H1 (cell line): ENCODE measurements at regions not wholly inside any gene's neighbourhood (a gene's known extent, or its start where the extent isn't known, plus 50 kb on each side); places are given as distances from the start of the nearest gene placed in this dataset.

Experiments used
- ASH2L ChIP-seq: fragments of 200-600, 300-600 bp; sonication (generic); IDR thresholded peaks from one replicate; pipeline ENCODE4 v1.7.1; 2017; ENCODE audit warnings: low read length
- BCL11A ChIP-seq, 2 experiments: IDR thresholded peaks; one replicate each; pipeline ENCODE4 v1.6.1; 2011; ENCODE audit warnings: low read depth in 2 of 2, low read length in 2 of 2, mild to moderate bottlenecking in 2 of 2
- CREB1 ChIP-seq: IDR thresholded peaks from 2 replicates; pipeline ENCODE4 v1.6.1; 2012; ENCODE audit warnings: inconsistent platforms
- GTF2F1 ChIP-seq: IDR thresholded peaks from 2 replicates; pipeline ENCODE4 v1.6.1; 2012; ENCODE audit warnings: low read depth, low read length, improper control_type of control experiment, borderline replicate concordance
- MAFK ChIP-seq: IDR thresholded peaks from 2 replicates; pipeline ENCODE4 v1.6.1; 2012; ENCODE audit warnings: low read depth, mild to moderate bottlenecking, improper control_type of control experiment, low read length
- NRF1 ChIP-seq: IDR thresholded peaks from 2 replicates; pipeline ENCODE4 v1.6.1; 2011; ENCODE audit warnings: mild to moderate bottlenecking, low read depth, low read length, improper control_type of control experiment
- POLR2A ChIP-seq, 2 experiments: IDR thresholded peaks; 1 replicate in 1 of 2; 2 replicates in 1 of 2; pipeline ENCODE4 v1.6.1; 2011; ENCODE audit warnings: low read depth in 2 of 2, low read length in 2 of 2, mild to moderate bottlenecking in 2 of 2; ENCODE audit errors: control extremely low read depth in 1 of 2
- SIRT6 ChIP-seq: IDR thresholded peaks from one replicate; pipeline ENCODE4 v1.7.1; 2012; ENCODE audit warnings: low read length, inconsistent platforms
- SUZ12 ChIP-seq: fragments of 200-600 bp; sonication (generic); IDR thresholded peaks from 2 replicates; pipeline ENCODE4 v1.6.1; 2012; ENCODE audit warnings: mild to moderate bottlenecking, inconsistent platforms, low read length, moderate library complexity, mixed read lengths
- TBP ChIP-seq: IDR thresholded peaks from 2 replicates; pipeline ENCODE4 v1.6.1; 2011; ENCODE audit warnings: low read depth, low read length, improper control_type of control experiment
- TF ChIP-seq, protein P1 (sequence below): fragments of 300-600 bp; sonication (generic); IDR thresholded peaks from 2 replicates; pipeline ENCODE4 v1.7.1; 2012; ENCODE audit warnings: low read length, moderate library complexity, mild to moderate bottlenecking, inconsistent platforms; ENCODE audit not compliant: insufficient replicate concordance
- TF ChIP-seq, protein P2 (sequence below): IDR thresholded peaks from 2 replicates; pipeline ENCODE4 v1.6.1; 2012; ENCODE audit warnings: inconsistent platforms
- TF ChIP-seq, protein P3 (sequence below): IDR thresholded peaks from 2 replicates; pipeline ENCODE4 v1.6.1; 2011; ENCODE audit warnings: low read depth, mild to moderate bottlenecking, low read length; ENCODE audit not compliant: insufficient read depth

DNA sequence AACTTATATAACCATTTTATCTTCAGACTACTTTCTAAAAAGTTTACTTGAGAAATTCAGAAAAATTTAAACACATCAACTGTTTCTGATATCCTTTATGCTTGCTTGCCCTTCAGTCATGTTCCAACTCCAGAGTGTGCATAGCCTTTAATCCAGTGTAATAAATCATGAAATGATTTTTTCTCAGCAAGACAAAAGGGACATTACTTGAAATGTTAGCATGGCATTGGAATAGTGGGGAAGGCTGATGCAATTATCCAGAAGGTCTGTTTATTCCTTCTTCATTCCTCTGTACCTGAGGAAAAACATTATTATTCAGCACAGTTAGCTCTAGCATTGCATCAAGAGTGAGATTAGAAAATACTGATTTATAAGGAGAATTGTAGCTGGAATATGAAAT lies 209.9 kb downstream of the SLC7A11 start (continued):
- TF ChIP-seq, protein P1, sequence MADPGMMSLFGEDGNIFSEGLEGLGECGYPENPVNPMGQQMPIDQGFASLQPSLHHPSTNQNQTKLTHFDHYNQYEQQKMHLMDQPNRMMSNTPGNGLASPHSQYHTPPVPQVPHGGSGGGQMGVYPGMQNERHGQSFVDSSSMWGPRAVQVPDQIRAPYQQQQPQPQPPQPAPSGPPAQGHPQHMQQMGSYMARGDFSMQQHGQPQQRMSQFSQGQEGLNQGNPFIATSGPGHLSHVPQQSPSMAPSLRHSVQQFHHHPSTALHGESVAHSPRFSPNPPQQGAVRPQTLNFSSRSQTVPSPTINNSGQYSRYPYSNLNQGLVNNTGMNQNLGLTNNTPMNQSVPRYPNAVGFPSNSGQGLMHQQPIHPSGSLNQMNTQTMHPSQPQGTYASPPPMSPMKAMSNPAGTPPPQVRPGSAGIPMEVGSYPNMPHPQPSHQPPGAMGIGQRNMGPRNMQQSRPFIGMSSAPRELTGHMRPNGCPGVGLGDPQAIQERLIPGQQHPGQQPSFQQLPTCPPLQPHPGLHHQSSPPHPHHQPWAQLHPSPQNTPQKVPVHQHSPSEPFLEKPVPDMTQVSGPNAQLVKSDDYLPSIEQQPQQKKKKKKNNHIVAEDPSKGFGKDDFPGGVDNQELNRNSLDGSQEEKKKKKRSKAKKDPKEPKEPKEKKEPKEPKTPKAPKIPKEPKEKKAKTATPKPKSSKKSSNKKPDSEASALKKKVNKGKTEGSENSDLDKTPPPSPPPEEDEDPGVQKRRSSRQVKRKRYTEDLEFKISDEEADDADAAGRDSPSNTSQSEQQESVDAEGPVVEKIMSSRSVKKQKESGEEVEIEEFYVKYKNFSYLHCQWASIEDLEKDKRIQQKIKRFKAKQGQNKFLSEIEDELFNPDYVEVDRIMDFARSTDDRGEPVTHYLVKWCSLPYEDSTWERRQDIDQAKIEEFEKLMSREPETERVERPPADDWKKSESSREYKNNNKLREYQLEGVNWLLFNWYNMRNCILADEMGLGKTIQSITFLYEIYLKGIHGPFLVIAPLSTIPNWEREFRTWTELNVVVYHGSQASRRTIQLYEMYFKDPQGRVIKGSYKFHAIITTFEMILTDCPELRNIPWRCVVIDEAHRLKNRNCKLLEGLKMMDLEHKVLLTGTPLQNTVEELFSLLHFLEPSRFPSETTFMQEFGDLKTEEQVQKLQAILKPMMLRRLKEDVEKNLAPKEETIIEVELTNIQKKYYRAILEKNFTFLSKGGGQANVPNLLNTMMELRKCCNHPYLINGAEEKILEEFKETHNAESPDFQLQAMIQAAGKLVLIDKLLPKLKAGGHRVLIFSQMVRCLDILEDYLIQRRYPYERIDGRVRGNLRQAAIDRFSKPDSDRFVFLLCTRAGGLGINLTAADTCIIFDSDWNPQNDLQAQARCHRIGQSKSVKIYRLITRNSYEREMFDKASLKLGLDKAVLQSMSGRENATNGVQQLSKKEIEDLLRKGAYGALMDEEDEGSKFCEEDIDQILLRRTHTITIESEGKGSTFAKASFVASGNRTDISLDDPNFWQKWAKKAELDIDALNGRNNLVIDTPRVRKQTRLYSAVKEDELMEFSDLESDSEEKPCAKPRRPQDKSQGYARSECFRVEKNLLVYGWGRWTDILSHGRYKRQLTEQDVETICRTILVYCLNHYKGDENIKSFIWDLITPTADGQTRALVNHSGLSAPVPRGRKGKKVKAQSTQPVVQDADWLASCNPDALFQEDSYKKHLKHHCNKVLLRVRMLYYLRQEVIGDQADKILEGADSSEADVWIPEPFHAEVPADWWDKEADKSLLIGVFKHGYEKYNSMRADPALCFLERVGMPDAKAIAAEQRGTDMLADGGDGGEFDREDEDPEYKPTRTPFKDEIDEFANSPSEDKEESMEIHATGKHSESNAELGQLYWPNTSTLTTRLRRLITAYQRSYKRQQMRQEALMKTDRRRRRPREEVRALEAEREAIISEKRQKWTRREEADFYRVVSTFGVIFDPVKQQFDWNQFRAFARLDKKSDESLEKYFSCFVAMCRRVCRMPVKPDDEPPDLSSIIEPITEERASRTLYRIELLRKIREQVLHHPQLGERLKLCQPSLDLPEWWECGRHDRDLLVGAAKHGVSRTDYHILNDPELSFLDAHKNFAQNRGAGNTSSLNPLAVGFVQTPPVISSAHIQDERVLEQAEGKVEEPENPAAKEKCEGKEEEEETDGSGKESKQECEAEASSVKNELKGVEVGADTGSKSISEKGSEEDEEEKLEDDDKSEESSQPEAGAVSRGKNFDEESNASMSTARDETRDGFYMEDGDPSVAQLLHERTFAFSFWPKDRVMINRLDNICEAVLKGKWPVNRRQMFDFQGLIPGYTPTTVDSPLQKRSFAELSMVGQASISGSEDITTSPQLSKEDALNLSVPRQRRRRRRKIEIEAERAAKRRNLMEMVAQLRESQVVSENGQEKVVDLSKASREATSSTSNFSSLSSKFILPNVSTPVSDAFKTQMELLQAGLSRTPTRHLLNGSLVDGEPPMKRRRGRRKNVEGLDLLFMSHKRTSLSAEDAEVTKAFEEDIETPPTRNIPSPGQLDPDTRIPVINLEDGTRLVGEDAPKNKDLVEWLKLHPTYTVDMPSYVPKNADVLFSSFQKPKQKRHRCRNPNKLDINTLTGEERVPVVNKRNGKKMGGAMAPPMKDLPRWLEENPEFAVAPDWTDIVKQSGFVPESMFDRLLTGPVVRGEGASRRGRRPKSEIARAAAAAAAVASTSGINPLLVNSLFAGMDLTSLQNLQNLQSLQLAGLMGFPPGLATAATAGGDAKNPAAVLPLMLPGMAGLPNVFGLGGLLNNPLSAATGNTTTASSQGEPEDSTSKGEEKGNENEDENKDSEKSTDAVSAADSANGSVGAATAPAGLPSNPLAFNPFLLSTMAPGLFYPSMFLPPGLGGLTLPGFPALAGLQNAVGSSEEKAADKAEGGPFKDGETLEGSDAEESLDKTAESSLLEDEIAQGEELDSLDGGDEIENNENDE = no peak
- no peak for TF ChIP-seq GTF2F1
- TF ChIP-seq BCL11A (IDR thresholded peaks at IDR 0.05; ENCODE audit: low read depth in 2 of 2, low read length in 2 of 2) = no peak
- no peak for TF ChIP-seq SUZ12
- TF ChIP-seq ASH2L = no peak
- TF ChIP-seq, protein P2, sequence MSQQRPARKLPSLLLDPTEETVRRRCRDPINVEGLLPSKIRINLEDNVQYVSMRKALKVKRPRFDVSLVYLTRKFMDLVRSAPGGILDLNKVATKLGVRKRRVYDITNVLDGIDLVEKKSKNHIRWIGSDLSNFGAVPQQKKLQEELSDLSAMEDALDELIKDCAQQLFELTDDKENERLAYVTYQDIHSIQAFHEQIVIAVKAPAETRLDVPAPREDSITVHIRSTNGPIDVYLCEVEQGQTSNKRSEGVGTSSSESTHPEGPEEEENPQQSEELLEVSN = no peak
- TF ChIP-seq MAFK = no peak
- TF ChIP-seq CREB1 = no peak
- no peak for TF ChIP-seq SIRT6
- no peak for TF ChIP-seq NRF1
- no peak for TF ChIP-seq POLR2A (IDR thresholded peaks at IDR 0.05; ENCODE audit: control extremely low read depth in 1 of 2, low read depth in 2 of 2, low read length in 2 of 2)
- TF ChIP-seq, protein P3, sequence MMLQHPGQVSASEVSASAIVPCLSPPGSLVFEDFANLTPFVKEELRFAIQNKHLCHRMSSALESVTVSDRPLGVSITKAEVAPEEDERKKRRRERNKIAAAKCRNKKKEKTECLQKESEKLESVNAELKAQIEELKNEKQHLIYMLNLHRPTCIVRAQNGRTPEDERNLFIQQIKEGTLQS = no peak
- no peak for TF ChIP-seq TBP
